IPS DF 6.9 (cell line): ENCODE measurements at regions not wholly inside any gene's neighbourhood (a gene's known extent, or its start where the extent isn't known, plus 50 kb on each side); places are given as distances from the start of the nearest gene placed in this dataset.
"Not testable (repeated sequence)": the region's sequence is repeated elsewhere in the genome, so short reads cannot be mapped to it uniquely, and the experiment has no call there.

Experiments used
- DNase-seq: peaks from one replicate; pipeline ENCODE4 v3.0.0-alpha.2; 2013; ENCODE audit warnings: low read depth, low spot score
- H3K27ac ChIP-seq: one replicate; pipeline ENCODE4 v1.5.1; 2013; ENCODE audit warnings: low read length, control low read depth
- H3K27me3 ChIP-seq: 2 replicates; pipeline ENCODE4 v1.6.1; 2013; ENCODE audit warnings: mild to moderate bottlenecking, low read length; ENCODE audit not compliant: control insufficient read depth, insufficient read depth
- H3K36me3 ChIP-seq: 2 replicates; pipeline ENCODE4 v1.6.1; 2013; ENCODE audit warnings: low read length; ENCODE audit not compliant: control insufficient read depth, insufficient read depth
- H3K4me1 ChIP-seq: 2 replicates; pipeline ENCODE4 v1.6.1; 2013; ENCODE audit warnings: low read length; ENCODE audit not compliant: control insufficient read depth, insufficient read depth
- H3K4me3 ChIP-seq: 2 replicates; pipeline ENCODE4 v1.5.1; 2013; ENCODE audit warnings: mild to moderate bottlenecking, low read length
- H3K9me3 ChIP-seq: 2 replicates; pipeline ENCODE4 v1.6.1; 2013; ENCODE audit warnings: low read length, inconsistent platforms; ENCODE audit not compliant: control insufficient read depth, insufficient read depth
- WGBS: extraction: QIAGEN DNeasy Blood & Tissue Kit; methylation state at CpG from one replicate; pipeline ENCODE4 v1.1.7; 2013; ENCODE audit warnings: mixed read lengths, missing lambda C conversion rate; ENCODE audit not compliant: insufficient read length, insufficient coverage; 5-methylcytosine and 5-hydroxymethylcytosine counted together

DNA sequence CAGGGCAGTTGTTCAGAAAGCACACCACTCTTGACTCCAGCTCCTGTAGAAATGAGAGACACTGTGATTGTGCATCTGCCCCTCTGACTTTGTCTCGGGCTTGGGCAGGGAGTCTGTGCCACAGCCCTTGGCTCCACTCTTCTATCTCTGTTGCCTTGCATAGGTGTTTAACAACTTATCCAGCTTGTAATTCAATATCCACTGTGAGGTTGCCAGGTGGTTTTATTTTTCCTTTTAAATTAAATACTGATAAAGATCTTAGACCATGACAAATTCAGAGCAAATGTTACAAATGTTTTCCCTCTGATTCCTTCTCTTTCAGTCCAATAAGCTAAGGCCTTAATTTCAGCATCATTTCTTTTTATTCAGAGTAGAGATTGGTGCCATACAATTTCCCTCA, 421.7 kb downstream of the STK39 start:
- H3K27ac ChIP-seq = no peak overlapping the region
- no peak overlapping the region for H3K4me3 ChIP-seq
- no peaks in the 10 kb centered on the region; the same call in 1 of the 2 replicates for H3K36me3 ChIP-seq
- H3K4me1 ChIP-seq = no peaks in the 10 kb centered on the region
- DNase-seq = no peak
- WGBS = no CpG with 5 or more reads among the region's 1 CpG
- H3K9me3 ChIP-seq = no peaks in the 10 kb centered on the region
- H3K27me3 ChIP-seq = no peaks in the 10 kb centered on the region

DNA sequence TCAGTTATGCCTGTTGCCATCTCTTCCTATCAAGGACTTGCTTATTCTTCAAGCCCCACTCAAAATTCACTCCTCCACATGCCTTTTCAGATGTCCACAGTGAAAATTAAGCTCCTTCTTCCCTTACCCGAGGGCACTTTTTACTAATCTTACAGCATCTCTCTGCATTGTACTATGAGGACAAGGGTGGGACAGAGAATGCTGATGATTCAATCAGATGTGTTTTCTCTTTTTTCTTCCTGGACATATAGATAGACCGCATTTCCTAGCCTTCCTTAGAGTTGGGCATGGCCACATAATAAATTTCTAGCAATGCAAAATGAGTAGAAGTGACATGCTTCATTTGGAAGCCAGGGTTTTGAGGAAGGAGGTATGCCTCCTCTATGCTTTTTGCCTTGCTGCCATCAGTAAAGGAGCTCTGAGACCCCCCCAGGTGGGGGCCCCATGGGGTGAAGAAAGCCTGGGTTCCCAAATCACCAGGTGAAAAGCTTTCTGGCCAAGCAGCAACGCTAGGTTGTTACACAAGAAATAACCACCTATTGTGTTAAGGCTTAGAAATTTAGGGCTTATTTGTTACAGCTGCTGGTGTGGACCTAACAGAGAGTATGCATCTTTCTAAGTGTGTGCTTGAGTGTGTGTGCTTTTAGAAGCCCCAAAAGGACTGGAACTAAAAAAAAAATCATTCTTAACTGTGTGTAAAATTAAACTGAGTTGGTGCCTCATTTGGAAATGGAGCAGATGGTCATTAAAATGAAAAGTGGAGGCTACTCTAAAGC, 424.5 kb downstream of the STK39 start:
- no CpG with 5 or more reads among the region's 3 CpGs for WGBS
- no peaks in the 10 kb centered on the region; the same call in 1 of the 2 replicates for H3K36me3 ChIP-seq
- no peaks in the 10 kb centered on the region for H3K4me1 ChIP-seq
- H3K27ac ChIP-seq = no peak overlapping the region
- no peak for DNase-seq
- no peaks in the 10 kb centered on the region for H3K27me3 ChIP-seq
- H3K4me3 ChIP-seq = no peak overlapping the region
- H3K9me3 ChIP-seq = no peaks in the 10 kb centered on the region

DNA sequence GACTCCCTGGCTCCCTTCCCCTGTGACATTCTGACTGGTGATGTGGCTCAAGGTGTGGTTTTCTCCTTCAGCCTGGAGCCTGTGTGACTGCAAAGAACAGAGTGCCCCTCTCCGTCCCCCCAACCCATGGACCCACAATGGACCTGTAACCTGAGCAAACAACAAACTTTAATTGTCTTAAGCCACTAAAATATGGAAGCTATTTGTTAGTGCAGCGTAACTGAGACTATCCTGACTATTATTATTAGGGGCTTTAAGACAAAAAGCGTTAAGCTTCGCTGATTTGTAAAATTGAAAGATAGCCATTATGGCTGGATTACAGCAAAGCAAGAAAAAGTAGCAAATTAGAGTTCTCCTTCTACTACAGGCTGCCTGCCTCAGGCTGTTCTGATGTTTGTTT, 426.9 kb downstream of the STK39 start:
- Histone ChIP-seq H3K4me3 (no peak overlapping the region), H3K27ac (no peak overlapping the region), H3K9me3 (no peaks in the 10 kb centered on the region), H3K4me1 (no peaks in the 10 kb centered on the region), H3K27me3 (no peaks in the 10 kb centered on the region), H3K36me3 (no peaks in the 10 kb centered on the region; the same call in 1 of the 2 replicates)
- no peak for DNase-seq
- no CpG with 5 or more reads among the region's 4 CpGs for WGBS

DNA sequence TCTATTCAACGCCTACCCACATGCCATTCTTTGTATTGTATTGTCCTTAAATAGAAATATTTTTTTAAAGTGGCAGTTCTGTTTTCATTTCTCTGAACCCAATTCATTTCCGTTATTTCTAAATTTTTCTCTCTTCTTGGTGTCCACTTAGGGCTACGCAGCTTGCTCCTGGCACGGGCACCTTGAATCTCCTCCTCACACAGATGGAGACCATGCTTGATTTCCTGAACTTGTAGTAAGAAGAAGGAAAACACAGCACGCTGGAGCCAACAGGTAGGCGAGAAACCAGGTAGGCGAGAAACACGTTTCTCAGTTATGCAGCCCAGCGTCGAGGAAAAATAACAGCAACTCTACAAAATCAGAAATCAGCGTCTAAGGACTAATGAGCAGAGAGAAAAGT, 428.9 kb downstream of the STK39 start:
- H3K4me1 ChIP-seq = 0 out of 2 replicates have a peak, but pooled peaks cover 1% of the 10 kb centered on the region
- H3K27ac ChIP-seq = no peak overlapping the region
- no peak for DNase-seq
- no peaks in the 10 kb centered on the region for H3K9me3 ChIP-seq
- H3K27me3 ChIP-seq = no peaks in the 10 kb centered on the region
- H3K4me3 ChIP-seq = no peak overlapping the region
- WGBS = no CpG with 5 or more reads among the region's 11 CpGs
- H3K36me3 ChIP-seq = no peaks in the 10 kb centered on the region; the same call in 1 of the 2 replicates

DNA sequence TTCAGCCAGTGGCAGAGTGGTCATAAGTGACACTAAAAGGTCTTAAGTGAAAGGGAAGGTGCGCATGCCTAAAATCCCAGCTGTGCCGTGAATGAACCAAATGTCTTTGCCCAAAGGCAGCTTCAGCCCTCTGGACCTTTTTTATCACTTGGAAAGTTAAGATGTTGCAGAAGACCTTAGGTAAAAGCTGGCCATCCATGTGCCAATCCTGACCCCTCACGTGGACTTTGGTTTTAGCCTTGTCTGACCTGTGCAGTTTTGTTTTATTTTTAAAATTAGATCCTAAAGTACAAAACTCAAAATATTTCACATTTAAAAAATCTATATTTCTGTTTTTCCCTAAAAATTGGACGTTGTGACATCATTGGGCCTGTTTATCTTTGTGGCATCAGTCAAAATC, 429.5 kb downstream of the STK39 start:
- no peak for DNase-seq
- H3K27ac ChIP-seq = no peak overlapping the region
- H3K4me1 ChIP-seq = 0 out of 2 replicates have a peak, but pooled peaks cover 1% of the 10 kb centered on the region
- no peaks in the 10 kb centered on the region for H3K27me3 ChIP-seq
- no CpG with 5 or more reads among the region's 4 CpGs for WGBS
- no peaks in the 10 kb centered on the region for H3K9me3 ChIP-seq
- no peaks in the 10 kb centered on the region; the same call in 1 of the 2 replicates for H3K36me3 ChIP-seq
- H3K4me3 ChIP-seq = no peak overlapping the region

DNA sequence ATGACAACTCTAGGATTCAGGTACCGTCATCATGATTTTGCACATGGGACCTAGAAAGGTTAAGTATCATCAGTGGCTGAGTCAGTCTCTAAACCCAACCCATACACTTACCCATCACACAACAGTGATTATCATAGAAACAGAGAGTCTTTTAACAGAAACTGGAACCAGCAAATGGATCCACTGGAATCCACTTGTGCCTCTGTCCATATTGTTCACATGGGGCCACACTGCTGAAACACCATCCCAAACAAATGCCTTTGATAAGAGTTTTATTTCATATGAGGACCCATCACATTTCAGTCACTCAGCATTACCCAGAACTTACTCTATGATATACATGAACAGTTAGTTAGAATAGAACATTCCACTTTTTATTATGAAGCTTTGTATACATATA, 430.0 kb downstream of the STK39 start:
- no peak overlapping the region for H3K27ac ChIP-seq
- H3K4me1 ChIP-seq = 0 out of 2 replicates have a peak, but pooled peaks cover 1% of the 10 kb centered on the region

DNA sequence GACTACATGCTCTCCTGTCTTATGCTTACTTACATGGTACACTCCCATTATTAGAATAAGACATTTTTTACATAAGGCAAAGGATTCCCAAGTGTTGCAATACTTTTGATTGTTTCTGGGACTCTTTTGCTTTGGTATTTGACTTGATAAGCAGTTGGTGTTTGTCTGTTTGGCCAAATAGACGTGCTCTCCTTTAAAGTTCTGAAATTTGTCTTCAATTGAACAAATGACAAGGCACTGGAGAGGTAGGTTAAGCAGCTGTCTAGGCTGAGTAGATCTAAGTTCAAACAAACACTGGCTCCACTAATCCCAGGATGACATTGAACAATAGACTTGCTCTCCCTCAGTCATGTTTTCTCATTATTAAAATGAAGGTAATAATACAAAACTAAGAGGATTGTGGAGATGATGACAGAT, 430.5 kb downstream of the STK39 start:
- WGBS = no CpG with 5 or more reads among the region's 1 CpG
- Histone ChIP-seq H3K27me3 (no peaks in the 10 kb centered on the region), H3K9me3 (no peaks in the 10 kb centered on the region), H3K27ac (no peak overlapping the region), H3K4me3 (no peak overlapping the region), H3K36me3 (no peaks in the 10 kb centered on the region; the same call in 1 of the 2 replicates), H3K4me1 (0 out of 2 replicates have a peak, but pooled peaks cover 1% of the 10 kb centered on the region)
- DNase-seq = no peak

More for the DNA sequence above, 430.0 kb downstream of the STK39 start:
- H3K36me3 ChIP-seq = no peaks in the 10 kb centered on the region; the same call in 1 of the 2 replicates
- no peak overlapping the region for H3K4me3 ChIP-seq
- no peak for DNase-seq
- no CpG with 5 or more reads among the region's 1 CpG for WGBS
- no peaks in the 10 kb centered on the region for H3K9me3 ChIP-seq
- H3K27me3 ChIP-seq = no peaks in the 10 kb centered on the region

DNA sequence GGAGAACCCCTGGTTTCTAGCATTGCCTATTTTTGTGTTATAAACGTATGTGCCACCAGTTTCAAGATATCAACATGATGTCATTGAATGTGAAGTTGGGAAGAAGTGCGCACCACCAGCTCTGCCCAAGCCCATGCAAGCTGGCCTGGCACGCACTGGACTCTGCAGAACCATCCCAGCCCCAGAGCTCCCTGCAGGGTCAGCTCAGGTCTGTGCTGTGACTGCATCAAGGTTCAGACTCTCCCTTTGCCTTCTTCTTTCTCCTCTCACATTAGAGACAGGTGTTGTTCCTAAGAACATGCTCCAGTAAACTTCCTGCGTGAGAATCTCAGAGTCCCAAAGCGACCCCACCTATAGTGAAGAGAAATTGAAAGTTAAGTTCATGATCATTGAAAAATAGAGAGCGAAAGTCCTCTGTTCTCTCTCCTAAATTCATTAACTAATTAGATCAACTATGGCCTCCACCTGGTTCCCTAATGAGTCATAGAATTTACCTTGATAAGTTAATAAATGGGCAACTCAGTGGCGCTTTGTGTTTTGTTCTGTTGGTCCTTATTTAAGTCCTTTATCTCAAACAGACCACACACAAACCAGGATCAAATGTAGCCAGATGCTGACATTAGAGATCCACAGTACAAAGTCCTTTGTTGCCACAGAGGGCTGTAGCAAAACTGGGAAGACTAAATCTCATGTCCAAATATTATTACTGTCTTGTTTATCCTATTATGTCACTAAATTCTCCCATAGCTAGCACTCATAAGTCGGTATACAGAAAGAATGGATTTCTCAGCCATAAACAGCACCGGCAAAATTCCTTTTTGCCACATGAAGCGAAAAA, 432.3 kb downstream of the STK39 start:
- Histone ChIP-seq H3K27me3 (no peaks in the 10 kb centered on the region), H3K36me3 (no peaks in the 10 kb centered on the region; the same call in 1 of the 2 replicates), H3K4me3 (no peak overlapping the region), H3K9me3 (no peaks in the 10 kb centered on the region), H3K27ac (no peak overlapping the region), H3K4me1 (0 out of 2 replicates have a peak, but pooled peaks cover 1% of the 10 kb centered on the region)
- DNase-seq = no peak
- WGBS = no CpG with 5 or more reads among the region's 10 CpGs

DNA sequence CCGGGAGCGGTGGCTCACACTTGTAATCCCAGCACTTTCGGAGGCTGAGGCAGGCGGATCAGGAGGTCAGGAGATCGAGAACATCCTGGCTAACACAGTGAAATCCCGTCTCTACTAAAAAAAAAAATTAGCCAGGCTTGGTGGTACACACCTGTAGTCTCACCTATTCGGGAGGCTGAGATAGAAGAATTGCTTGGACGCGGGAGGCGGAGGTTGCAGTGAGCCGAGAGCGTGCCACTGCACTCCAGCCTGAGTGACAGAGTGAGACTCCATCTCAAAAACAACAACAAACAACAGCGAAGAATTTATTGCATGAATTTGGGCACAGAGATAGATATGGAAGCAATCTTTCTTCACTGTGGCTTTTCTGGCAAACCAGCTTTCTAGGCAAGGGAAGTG, 432.9 kb downstream of the STK39 start:
- not testable (repeated sequence) for H3K4me3 ChIP-seq, H3K36me3 ChIP-seq, DNase-seq, H3K9me3 ChIP-seq, H3K27ac ChIP-seq, H3K4me1 ChIP-seq, H3K27me3 ChIP-seq
- no CpG with 5 or more reads among the region's 13 CpGs for WGBS

DNA sequence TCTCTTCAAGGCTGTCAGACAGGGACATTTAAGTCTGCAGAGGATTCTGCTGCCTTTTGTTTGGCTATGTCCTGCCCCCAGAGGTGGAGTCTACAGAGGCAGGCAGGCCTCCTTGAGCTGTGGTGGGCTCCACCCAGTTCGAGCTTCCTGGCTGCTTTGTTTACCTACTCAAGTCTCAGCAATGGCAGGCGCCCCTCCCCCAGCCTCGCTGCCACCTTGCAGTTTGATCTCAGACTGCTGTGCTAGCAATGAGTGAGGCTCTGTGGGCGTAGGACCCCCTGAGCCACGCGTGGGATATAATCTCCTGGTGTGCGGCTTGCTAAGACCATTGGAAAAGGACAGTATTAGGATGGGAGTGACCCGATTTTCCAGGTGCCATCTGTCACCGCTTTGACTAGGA, 437.6 kb downstream of the STK39 start:
- not testable (repeated sequence) for H3K9me3 ChIP-seq, H3K4me3 ChIP-seq, H3K36me3 ChIP-seq, H3K27ac ChIP-seq, H3K4me1 ChIP-seq, DNase-seq, H3K27me3 ChIP-seq
- no CpG with 5 or more reads among the region's 9 CpGs for WGBS
